Small intestine (tissue), 7 donors: ENCODE measurements at regions not wholly inside any gene's neighbourhood (a gene's known extent, or its start where the extent isn't known, plus 50 kb on each side); places are given as distances from the start of the nearest gene placed in this dataset.

Experiments used
- DNase-seq, 2 donors: peaks; one replicate each; pipeline versions ENCODE4 v3.0.0 to v3.0.0-alpha.2; 2013
- FAIRE-seq: peaks from 2 replicates; lab custom pipeline; 2012; peaks lifted over from hg19 to GRCh38; lab: Jason Lieb, UNC
- H3K27ac ChIP-seq, 3 donors: one replicate each; pipeline ENCODE4 v1.5.1; 2013; ENCODE audit warnings: low read length in 2 of 3, mild to moderate bottlenecking in 2 of 3, control low read depth in 1 of 3, inconsistent platforms in 1 of 3, low read depth in 1 of 3, moderate library complexity in 1 of 3
- H3K27me3 ChIP-seq, 3 donors: one replicate each; pipeline ENCODE4 v1.6.1; 2013; ENCODE audit warnings: low read length in 3 of 3, inconsistent platforms in 1 of 3; ENCODE audit not compliant: control insufficient read depth in 3 of 3, insufficient read depth in 3 of 3
- H3K36me3 ChIP-seq, 3 donors: one replicate each; pipeline ENCODE4 v1.6.1; 2013; ENCODE audit warnings: low read length in 3 of 3, inconsistent platforms in 1 of 3, low read depth in 1 of 3, mild to moderate bottlenecking in 1 of 3, moderate library complexity in 1 of 3; ENCODE audit not compliant: control insufficient read depth in 3 of 3, insufficient read depth in 2 of 3
- H3K4me1 ChIP-seq, 3 donors: one replicate each; pipeline ENCODE4 v1.6.1; 2013; ENCODE audit warnings: low read length in 2 of 3, inconsistent platforms in 1 of 3, low read depth in 1 of 3, mild to moderate bottlenecking in 1 of 3, moderate library complexity in 1 of 3; ENCODE audit not compliant: control insufficient read depth in 3 of 3, insufficient read depth in 2 of 3
- H3K4me3 ChIP-seq, 3 donors: one replicate each; pipeline ENCODE4 v1.5.1; 2013; ENCODE audit warnings: low read length in 3 of 3, control low read depth in 1 of 3, inconsistent platforms in 1 of 3, low read depth in 1 of 3, mild to moderate bottlenecking in 1 of 3, moderate library complexity in 1 of 3
- H3K9me3 ChIP-seq, 2 donors: one replicate each; pipeline ENCODE4 v1.6.1; 2013; ENCODE audit warnings: low read depth in 1 of 2, low read length in 1 of 2; ENCODE audit not compliant: control insufficient read depth in 2 of 2, insufficient read depth in 1 of 2
- WGBS, 3 donors: extraction: QIAGEN DNeasy Blood & Tissue Kit; methylation state at CpG; one replicate each; pipeline ENCODE4 v1.1.7; 2013; 5-methylcytosine and 5-hydroxymethylcytosine counted together
- donor health status: healthy with polysubstance abuse.
- donor health status: control.
- donor health status: control.
- donor health status: Bipolar disorder and iron deficiency.
- donor health status: healthy.

DNA sequence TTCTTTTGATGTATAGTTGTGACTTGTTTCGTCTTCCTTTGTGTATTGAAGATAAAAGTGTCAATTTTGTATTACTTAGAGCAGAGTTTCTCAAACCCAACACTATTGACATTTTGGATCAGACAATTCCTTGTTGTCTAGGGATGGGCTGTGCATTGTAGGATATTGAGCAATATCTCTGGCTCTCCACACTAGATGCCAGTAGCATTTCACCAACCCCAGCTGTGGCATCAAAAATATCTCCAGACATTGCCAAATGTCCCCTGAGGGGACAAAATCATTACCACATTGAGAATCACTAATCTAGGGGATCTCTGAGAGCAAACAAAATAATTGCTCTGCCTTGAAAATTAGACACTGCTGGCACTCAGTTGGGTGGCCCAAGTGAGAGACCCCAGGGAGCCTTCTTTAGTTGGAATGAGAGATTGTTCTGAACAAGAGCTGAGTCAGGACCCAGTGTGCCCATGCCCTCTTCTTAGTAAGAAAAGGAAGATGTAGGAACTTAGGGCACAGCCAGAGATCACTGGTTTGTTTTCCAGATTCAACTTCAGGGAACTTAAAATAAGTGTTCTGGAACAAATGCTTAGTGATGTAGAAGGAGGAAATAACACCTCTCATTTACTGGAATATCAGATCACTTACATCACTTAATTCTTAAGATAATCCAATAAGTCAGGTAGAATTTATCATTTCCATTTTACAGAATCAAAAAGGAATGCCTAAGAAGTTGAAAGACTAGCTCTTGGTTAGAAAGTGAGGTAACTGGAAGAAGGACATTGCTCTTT lies 466.6 kb upstream of the TNP1 start:
- FAIRE-seq (no peak), DNase-seq (no peak)
- Histone ChIP-seq H3K9me3 (peaks cover 0 to 6% of the 10 kb centered on the region in 2 donors), H3K27ac (no peak overlapping the region), H3K4me1 (peaks cover 0 to 2% (median 0%) of the 10 kb centered on the region in 3 donors), H3K4me3 (no peak overlapping the region), H3K36me3 (no peaks in the 10 kb centered on the region), H3K27me3 (no peaks in the 10 kb centered on the region)
- 69 to 73% (median 71%) methylated on average over 1 of the region's 1 CpG for WGBS, 3 donors

- Histone ChIP-seq H3K4me1 (peaks cover 0 to 2% (median 0%) of the 10 kb centered on the region in 3 donors), H3K9me3 (peaks cover 0 to 6% of the 10 kb centered on the region in 2 donors), H3K27me3 (no peaks in the 10 kb centered on the region), H3K27ac (no peak overlapping the region), H3K4me3 (no peak overlapping the region), H3K36me3 (no peaks in the 10 kb centered on the region)
- 73 to 86% (median 75%) methylated on average over 2 of the region's 2 CpGs for WGBS, 3 donors
- FAIRE-seq (no peak), DNase-seq (no peak)
Observed at GRCh38 chr2:217325816-217326215, 466.0 kb upstream of the TNP1 start.

DNA sequence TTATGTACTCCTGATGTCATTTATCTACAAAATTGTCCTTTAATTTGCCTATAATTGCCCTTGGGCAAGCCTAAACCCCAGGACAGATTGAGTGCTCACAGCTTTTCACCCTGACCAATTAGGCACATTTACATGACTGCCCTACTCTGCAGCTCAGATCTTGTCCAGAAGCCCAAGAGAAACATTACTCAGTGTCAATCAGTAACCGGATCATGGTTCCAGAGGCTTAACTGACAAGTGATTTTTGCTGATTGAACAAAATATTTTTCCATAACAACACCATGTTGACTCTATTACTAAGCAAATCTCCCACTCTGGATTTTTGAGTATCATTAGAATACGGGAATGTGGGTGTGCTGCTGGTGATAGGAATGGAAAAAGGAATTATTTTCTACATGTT lies 465.4 kb upstream of the TNP1 start:
- 77 to 79% (median 78%) methylated on average over 2 of the region's 2 CpGs for WGBS, 3 donors
- Histone ChIP-seq H3K9me3 (peaks cover 0 to 5% of the 10 kb centered on the region in 2 donors), H3K4me3 (no peak overlapping the region), H3K36me3 (no peaks in the 10 kb centered on the region), H3K27me3 (no peaks in the 10 kb centered on the region), H3K4me1 (peaks cover 0 to 2% (median 0%) of the 10 kb centered on the region in 3 donors), H3K27ac (no peak overlapping the region)
- FAIRE-seq = no peak
- no peak for DNase-seq

GRCh38 chr2:217316743-217317142 lies 456.9 kb upstream of the TNP1 start:
- H3K27ac ChIP-seq = no peak overlapping the region
- H3K27me3 ChIP-seq = no peaks in the 10 kb centered on the region
- H3K36me3 ChIP-seq = no peaks in the 10 kb centered on the region
- H3K4me3 ChIP-seq = no peak overlapping the region
- no peak for FAIRE-seq
- WGBS, 3 donors = 38 to 67% (median 58%) methylated on average over 1 of the region's 1 CpG
- peaks cover 0 to 13% of the 10 kb centered on the region in 2 donors for H3K9me3 ChIP-seq
- no peak for DNase-seq
- no peaks in the 10 kb centered on the region for H3K4me1 ChIP-seq

DNA sequence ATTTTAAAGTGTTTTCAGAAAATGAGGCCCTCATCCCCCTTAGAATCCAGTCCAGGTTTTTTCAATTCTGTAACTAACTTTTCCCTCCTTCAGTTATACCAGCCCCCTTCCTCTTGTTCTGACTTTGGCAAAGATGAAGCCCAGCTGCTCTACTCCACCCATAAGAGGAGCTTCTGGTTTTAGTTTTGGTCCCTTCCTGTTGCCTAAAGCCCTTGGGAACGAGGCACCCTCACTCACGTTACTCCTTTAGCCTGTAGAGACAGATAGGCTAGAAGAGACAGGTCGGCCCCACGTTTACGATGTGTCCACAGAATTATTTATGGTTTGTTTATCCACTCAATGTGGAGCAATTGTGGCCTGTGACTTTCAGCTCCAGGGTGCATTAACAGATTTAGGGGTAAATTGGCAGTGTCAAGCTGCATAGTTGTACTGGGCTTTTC lies 454.2 kb upstream of the TNP1 start:
- FAIRE-seq (no peak), DNase-seq (no peak)
- Histone ChIP-seq H3K27me3 (no peaks in the 10 kb centered on the region), H3K4me1 (no peaks in the 10 kb centered on the region), H3K4me3 (no peak overlapping the region), H3K36me3 (no peaks in the 10 kb centered on the region), H3K9me3 (peaks cover 0 to 13% of the 10 kb centered on the region in 2 donors), H3K27ac (no peak overlapping the region)
- 21 to 36% (median 27%) methylated on average over 5 of the region's 5 CpGs for WGBS, 3 donors

DNA sequence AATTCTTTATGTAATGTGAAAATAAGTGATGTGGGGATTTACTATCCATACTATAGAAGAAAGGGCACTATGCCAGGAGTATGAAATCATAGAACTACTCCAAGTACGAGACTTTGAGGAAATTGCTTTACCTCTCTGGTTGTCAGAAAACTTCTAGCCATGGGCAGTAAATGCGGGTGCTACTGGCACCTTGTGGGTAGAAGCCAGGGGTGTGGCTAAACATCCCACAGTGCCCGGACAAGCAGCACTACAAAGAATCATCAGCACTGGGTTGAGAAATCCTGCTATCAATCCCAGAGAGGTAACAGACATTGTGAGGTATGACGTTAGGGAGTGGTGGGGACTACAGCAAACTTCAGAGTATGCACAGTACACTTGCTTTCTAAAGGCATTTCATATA lies 453.5 kb upstream of the TNP1 start:
- Histone ChIP-seq H3K36me3 (no peaks in the 10 kb centered on the region), H3K27me3 (peaks cover 0 to under 1% (median 0%) of the 10 kb centered on the region in 3 donors), H3K4me1 (no peaks in the 10 kb centered on the region), H3K9me3 (peaks cover 0 to 13% of the 10 kb centered on the region in 2 donors), H3K4me3 (no peak overlapping the region), H3K27ac (no peak overlapping the region)
- DNase-seq (no peak), FAIRE-seq (no peak)
- 79 to 89% (median 88%) methylated on average over 4 of the region's 4 CpGs for WGBS, 3 donors

- Histone ChIP-seq H3K4me1 (no peaks in the 10 kb centered on the region), H3K27ac (no peak overlapping the region), H3K9me3 (no peaks in the 10 kb centered on the region), H3K4me3 (no peak overlapping the region), H3K36me3 (no peaks in the 10 kb centered on the region), H3K27me3 (peaks cover 0 to 2% (median 0%) of the 10 kb centered on the region in 3 donors)
- FAIRE-seq (no peak), DNase-seq (no peak)
- 92 to 95% (median 93%) methylated on average over 4 of the region's 4 CpGs for WGBS, 3 donors
Observed at GRCh38 chr2:217309056-217309455, 449.2 kb upstream of the TNP1 start.

GRCh38 chr2:217307023-217307422 lies 447.2 kb upstream of the TNP1 start:
- H3K9me3 ChIP-seq = no peaks in the 10 kb centered on the region
- H3K27ac ChIP-seq = no peak overlapping the region
- peaks cover 0 to 2% (median 0%) of the 10 kb centered on the region in 3 donors for H3K27me3 ChIP-seq
- H3K4me1 ChIP-seq = no peaks in the 10 kb centered on the region
- H3K4me3 ChIP-seq = no peak overlapping the region
- DNase-seq (no peak), FAIRE-seq (no peak)
- 45 to 68% (median 58%) methylated on average over 4 of the region's 4 CpGs for WGBS, 3 donors
- no peaks in the 10 kb centered on the region for H3K36me3 ChIP-seq
